HG02852 (cell line): ENCODE measurements at regions not wholly inside any gene's neighbourhood (a gene's known extent, or its start where the extent isn't known, plus 50 kb on each side); places are given as distances from the start of the nearest gene placed in this dataset.
"Not testable (repeated sequence)": the region's sequence is repeated elsewhere in the genome, so short reads cannot be mapped to it uniquely, and the experiment has no call there.

Experiments
- ATAC-seq: cut with Tn5 transposase; IDR thresholded peaks from one replicate; pipeline ENCODE4 v1.9.1; 2021; ENCODE audit warnings: mild to moderate bottlenecking, moderate library complexity; ENCODE audit not compliant: unreplicated experiment

DNA sequence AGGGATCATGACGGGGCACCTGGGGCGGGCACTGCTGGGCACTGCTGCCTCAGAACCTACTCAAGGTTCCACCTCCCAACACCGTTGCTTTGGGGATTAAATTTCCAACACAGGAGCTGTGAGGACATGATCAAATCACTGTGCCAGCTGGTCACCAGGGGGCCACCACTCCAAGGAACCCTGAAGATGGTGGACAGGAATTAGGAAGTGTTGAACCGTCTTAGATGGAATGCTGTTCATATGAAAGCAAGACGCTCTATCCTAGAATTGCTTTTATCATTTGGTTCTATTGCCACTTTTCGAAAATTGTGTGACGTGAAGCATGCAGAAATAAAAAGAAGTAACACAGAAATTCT is 140.3 kb downstream of the DLL1 start:
- ATAC-seq, result no peak

GRCh38 chr6:170149681-170150589 is 140.9 kb downstream of the DLL1 start:
- ATAC-seq, result no peak

GRCh38 chr6:170148709-170149470 is 142.0 kb downstream of the DLL1 start:
- ATAC-seq, result no peak

GRCh38 chr6:170147832-170148708 is 142.8 kb downstream of the DLL1 start:
- ATAC-seq, result peak; percentile 47

DNA sequence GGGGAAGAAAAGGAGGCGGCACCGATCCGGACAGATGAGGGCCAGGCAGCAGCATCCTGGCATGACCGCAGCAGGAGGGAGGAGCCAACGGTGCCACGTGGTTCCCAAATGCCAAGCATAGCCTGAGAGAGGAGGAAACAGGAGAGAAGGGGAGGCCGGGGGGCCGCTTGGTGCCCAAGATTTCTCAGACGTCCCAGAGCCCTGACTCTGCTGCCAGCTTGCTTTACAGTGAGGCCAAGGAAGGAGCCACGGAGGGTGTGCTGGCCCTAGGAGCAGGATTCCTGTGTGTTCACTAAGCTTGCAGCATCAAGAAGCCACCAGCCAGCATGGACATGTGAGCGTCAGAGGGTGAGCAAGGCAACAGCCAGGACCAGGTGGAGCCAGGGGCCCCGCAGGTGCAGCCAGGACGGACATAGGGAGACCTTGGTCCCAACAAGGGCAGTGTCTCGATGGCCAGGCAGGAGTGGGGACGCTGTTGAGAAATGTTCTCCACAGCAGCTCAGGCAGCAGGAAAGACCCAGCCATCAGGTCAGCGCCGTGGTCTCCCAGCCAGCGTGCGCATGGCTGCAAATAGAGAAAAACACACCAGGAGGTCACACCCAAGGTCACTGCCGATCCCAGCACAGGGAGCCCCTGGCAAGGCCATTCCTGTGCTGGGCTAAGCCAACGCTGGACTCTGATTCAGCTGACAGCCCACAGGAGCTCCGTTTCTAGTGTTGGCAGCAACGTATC is 143.7 kb downstream of the DLL1 start:
- ATAC-seq, result no peak

DNA sequence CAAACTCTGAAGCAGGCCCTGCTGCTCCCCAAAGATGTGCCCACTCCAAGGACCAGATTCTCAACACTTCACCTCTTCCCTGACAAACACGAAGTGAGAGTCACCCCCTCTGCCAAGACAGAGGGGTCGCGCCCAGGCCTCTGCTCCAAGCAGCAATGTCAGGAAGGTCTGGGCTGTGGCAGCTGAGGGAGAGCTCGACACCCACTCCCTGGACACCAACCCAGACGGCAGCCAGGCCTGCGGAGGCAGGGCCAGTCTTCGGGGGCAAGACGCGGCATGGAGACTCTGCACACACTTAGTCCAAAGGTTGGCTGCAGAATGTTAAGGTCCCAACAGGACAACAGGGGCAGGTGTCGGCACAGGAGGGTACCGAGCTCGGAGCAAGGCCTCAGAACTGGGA is 144.2 kb downstream of the DLL1 start:
- ATAC-seq, result no peak

DNA sequence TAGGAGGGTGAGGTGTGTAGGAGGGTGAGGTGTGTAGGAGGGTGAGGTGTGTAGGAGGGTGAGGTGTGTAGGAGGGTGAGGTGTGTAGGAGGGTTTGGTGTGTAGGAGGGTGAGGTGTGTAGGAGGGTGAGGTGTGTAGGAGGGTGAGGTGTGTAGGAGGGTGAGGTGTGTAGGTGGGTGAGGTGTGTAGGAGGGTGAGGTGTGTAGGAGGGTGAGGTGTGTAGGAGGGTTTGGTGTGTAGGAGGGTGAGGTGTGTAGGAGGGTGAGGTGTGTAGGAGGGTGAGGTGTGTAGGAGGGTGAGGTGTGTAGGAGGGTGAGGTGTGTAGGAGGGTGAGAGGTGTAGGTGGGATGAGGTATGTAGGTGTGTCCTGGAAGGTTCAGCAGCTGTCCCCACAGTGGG is 144.7 kb downstream of the DLL1 start:
- not testable (repeated sequence) for ATAC-seq

DNA sequence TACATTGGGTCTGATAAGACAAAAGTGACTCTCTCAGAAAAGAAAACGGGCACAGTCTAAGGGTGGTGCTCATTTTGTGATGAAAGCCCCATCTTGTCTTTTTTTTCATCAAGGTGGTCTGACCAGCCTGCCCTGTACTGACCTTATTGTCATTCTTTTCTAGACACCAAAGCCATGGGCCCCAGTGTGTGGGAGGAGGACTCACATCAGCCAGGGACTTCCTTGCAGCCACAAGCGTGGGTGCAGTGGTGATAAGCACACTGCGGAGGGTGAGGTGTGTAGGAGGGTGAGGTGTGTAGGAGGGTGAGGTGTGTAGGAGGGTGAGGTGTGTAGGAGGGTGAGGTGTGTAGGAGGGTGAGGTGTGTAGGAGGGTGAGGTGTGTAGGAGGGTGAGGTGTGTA is 145.2 kb downstream of the DLL1 start:
- ATAC-seq, result not testable (repeated sequence)

DNA sequence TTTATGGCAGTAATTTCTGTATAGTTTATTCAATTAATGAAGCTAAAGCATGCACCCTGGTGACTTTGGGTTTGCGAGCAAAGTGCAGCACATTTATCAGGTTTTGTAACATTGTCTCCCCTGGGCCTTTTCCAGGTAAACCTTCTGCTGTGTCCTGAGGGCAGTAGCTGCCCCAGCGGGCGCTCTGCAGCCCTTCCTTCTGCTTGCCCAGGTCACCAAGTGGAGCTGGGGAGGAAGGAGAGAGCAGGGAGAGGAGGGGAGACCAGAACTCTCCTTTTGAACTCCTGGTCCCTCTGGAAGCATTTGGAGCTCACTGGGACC is 145.6 kb downstream of the DLL1 start:
- no peak for ATAC-seq

GRCh38 chr6:170144571-170145271 is 146.2 kb downstream of the DLL1 start:
- ATAC-seq, result no peak

DNA sequence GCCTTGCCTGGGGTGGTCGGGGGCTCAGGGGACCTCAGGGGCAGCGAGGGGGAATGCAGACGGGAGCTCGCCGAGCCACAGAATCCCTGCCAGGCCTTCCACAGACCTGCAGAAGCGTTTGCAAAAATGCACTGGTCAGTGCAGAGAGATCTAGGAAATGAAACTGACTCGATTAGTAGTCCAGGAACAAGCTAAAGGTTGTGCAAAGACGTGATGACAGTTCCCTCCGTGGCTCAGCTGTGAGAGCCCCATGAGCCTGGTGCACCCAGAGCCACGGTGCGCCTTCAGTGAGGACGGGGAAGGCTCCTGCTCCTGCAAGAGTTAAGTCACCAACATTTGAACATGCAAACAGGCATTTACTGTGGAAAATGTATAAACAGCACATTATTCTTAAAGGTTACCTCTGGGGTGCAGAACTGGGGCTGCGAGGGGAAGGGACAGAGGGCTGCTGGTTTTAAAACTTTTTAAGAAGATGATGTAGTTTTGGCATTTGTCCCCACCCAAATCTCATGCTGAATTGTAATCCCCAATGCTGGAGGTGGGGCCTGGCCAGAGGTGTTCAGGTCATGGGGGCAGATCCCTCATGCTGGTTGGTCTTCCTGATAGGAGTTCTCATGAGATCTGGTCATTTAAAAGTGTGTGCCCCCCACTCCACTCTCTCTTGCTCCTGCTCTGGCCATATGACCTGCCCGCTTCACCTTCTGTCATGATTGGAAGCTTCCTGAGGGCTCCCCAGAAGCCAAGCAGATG is 147.3 kb downstream of the DLL1 start:
- no peak for ATAC-seq

GRCh38 chr6:170142559-170142958 is 148.3 kb downstream of the DLL1 start:
- ATAC-seq, result no peak

DNA sequence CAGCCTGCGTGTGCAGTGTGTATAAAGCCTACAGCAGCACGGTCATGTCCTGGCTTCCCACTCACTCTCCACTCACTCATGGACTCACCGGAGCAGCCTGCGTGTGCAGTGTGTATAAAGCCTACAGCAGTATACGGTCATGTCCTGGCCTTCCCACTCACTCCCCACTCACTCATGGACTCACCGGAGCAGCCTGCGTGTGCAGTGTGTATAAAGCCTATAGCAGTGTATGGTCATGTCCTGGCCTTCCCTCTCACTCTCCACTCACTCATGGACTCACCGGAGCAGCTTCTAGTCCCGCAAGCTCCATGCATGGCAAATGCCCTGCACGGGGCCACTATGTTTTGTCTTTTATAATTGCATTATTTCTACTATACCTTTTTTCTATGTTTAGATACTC is 149.8 kb downstream of the DLL1 start:
- ATAC-seq, result not testable (repeated sequence)

GRCh38 chr6:170140129-170140528 is 150.7 kb downstream of the DLL1 start:
- ATAC-seq, result no peak

DNA sequence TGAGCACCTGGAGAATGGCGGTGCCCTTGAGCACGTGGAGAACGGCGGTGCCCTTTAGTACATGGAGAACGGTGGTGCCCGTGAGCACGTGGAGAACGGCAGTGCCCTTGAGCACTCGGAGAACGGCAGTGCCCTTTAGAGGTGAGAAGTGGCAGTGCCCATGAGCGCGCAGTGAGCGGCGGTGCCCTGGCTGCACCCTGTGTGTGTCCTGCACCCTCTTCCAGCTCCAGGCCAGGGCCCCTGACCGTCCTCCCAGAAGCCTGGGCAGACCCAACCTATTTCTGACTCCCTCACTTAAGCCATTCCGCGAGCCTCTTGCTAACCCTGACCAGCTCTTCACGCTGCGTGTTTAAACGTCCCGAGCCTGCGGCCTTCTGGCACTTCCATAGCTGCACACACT is 151.3 kb downstream of the DLL1 start:
- ATAC-seq, result no peak

GRCh38 chr6:170139046-170139445 is 151.8 kb downstream of the DLL1 start:
- not testable (repeated sequence) for ATAC-seq

GRCh38 chr6:170137911-170138910 is 152.7 kb downstream of the DLL1 start:
- no peak for ATAC-seq
